IMR-90 (cell line): ENCODE measurements at regions not wholly inside any gene's neighbourhood (a gene's known extent, or its start where the extent isn't known, plus 50 kb on each side); places are given as distances from the start of the nearest gene placed in this dataset.

ENCODE experiments used
- ATAC-seq: fragments of 200-7000 bp; cut with Tn5 transposase; 2 replicates; pipeline ENCODE4 v1.9.1; 2020; ENCODE audit warnings: low read depth, mild to moderate bottlenecking, moderate library complexity
- BruUV-seq: library from RNA; stranded (reverse); fragments of 400-500 nt; replicated peaks from 2 replicates; lab custom pipeline; 2021; lab: Mats Ljungman, UMichigan
- CTCF ChIA-PET: fragments of 300-600 bp; formaldehyde crosslinking; extraction: SDS; loops from one replicate; lab custom pipeline; 2021; ENCODE audit warnings: antibody characterized with exemption; lab: Yijun Ruan, JAX
- POLR2A ChIA-PET: fragments of 300-600 bp; sonication (Branson Sonifier 250); formaldehyde crosslinking; loops from one replicate; lab custom pipeline; 2022; ENCODE audit warnings: antibody characterized with exemption; ENCODE audit not compliant: unreplicated experiment; lab: Charles Lee
- DNase-seq: peaks from one replicate; pipeline ENCODE4 v3.0.0; 2013
- H2AFZ ChIP-seq: replicated peaks from 2 replicates; pipeline ENCODE3; 2013; ENCODE audit warnings: low read length, mild to moderate bottlenecking; ENCODE audit not compliant: poor library complexity
- H2AK5ac ChIP-seq: 2 replicates; pipeline ENCODE4 v1.6.1; 2013; ENCODE audit warnings: low read depth, low read length, inconsistent platforms
- H2AK9ac ChIP-seq: replicated peaks from 2 replicates; pipeline ENCODE3; 2013; ENCODE audit warnings: mild to moderate bottlenecking, low read depth, low read length, moderate library complexity; ENCODE audit not compliant: poor library complexity
- H2BK120ac ChIP-seq: 2 replicates; pipeline ENCODE4 v1.6.1; 2013; ENCODE audit warnings: low read depth, low read length, inconsistent platforms
- H2BK15ac ChIP-seq: 3 replicates; pipeline ENCODE4 v1.6.1; 2013; ENCODE audit warnings: low read depth, low read length, inconsistent platforms
- H2BK20ac ChIP-seq: 2 replicates; pipeline ENCODE4 v1.6.1; 2013; ENCODE audit warnings: low read depth, mild to moderate bottlenecking, inconsistent platforms, low read length, moderate library complexity
- H2BK5ac ChIP-seq: 2 replicates; pipeline ENCODE4 v1.6.1; 2013; ENCODE audit warnings: mild to moderate bottlenecking, low read depth, low read length, inconsistent platforms; ENCODE audit not compliant: poor library complexity, severe bottlenecking
- H3K14ac ChIP-seq: replicated peaks from 2 replicates; pipeline ENCODE4 v1.6.1; 2013; ENCODE audit warnings: low read depth, low read length, inconsistent platforms
- H3K18ac ChIP-seq: 2 replicates; pipeline ENCODE4 v1.6.1; 2013; ENCODE audit warnings: low read depth, low read length, control low read depth
- H3K23ac ChIP-seq: 2 replicates; pipeline ENCODE4 v1.6.1; 2013; ENCODE audit warnings: low read depth, low read length, inconsistent platforms
- H3K27ac ChIP-seq: 2 replicates; pipeline ENCODE4 v1.5.1; 2013; ENCODE audit warnings: mild to moderate bottlenecking, control low read depth, low read length; ENCODE audit not compliant: insufficient read depth
- H3K27me3 ChIP-seq: 2 replicates; pipeline ENCODE4 v1.6.1; 2013; ENCODE audit warnings: low read length; ENCODE audit not compliant: control insufficient read depth, insufficient read depth
- H3K36me3 ChIP-seq: 2 replicates; pipeline ENCODE4 v1.6.1; 2013; ENCODE audit warnings: low read length, mixed read lengths; ENCODE audit not compliant: control insufficient read depth, insufficient read depth
- H3K4ac ChIP-seq: 2 replicates; pipeline ENCODE4 v1.6.1; 2013; ENCODE audit warnings: low read depth, low read length, inconsistent platforms
- H3K4me1 ChIP-seq: 2 replicates; pipeline ENCODE4 v1.6.1; 2013; ENCODE audit warnings: low read length, mixed read lengths; ENCODE audit not compliant: control insufficient read depth, insufficient read depth
- H3K4me2 ChIP-seq: 2 replicates; pipeline ENCODE4 v1.6.1; 2013; ENCODE audit warnings: low read depth, mild to moderate bottlenecking, control low read depth, low read length, moderate library complexity
- H3K4me3 ChIP-seq: 2 replicates; pipeline ENCODE4 v1.5.1; 2013; ENCODE audit warnings: low read depth, mild to moderate bottlenecking, control low read depth, low read length, moderate library complexity; ENCODE audit not compliant: insufficient read depth
- H3K56ac ChIP-seq: 2 replicates; pipeline ENCODE4 v1.6.1; 2013; ENCODE audit warnings: low read length, inconsistent platforms; ENCODE audit not compliant: insufficient read depth; ENCODE audit errors: extremely low read depth
- H3K79me1 ChIP-seq, 2 experiments: 2 replicates each; pipeline ENCODE4 v1.6.1; 2013; ENCODE audit warnings: low read length in 2 of 2, inconsistent platforms in 1 of 2, low read depth in 1 of 2
- H3K9ac ChIP-seq: 2 replicates; pipeline ENCODE4 v1.6.1; 2013; ENCODE audit warnings: low read depth, low read length, control low read depth
- H3K9me1 ChIP-seq: 2 replicates; pipeline ENCODE4 v1.6.1; 2013; ENCODE audit warnings: low read length, inconsistent platforms; ENCODE audit not compliant: insufficient read depth
- H3K9me3 ChIP-seq: 2 replicates; pipeline ENCODE4 v1.6.1; 2013; ENCODE audit warnings: low read length; ENCODE audit not compliant: control insufficient read depth, insufficient read depth
- H4K20me1 ChIP-seq: 2 replicates; pipeline ENCODE4 v1.6.1; 2013; ENCODE audit warnings: low read length, inconsistent platforms; ENCODE audit not compliant: insufficient read depth
- H4K5ac ChIP-seq: 2 replicates; pipeline ENCODE4 v1.6.1; 2013; ENCODE audit warnings: mild to moderate bottlenecking, low read depth, low read length, control low read depth
- H4K8ac ChIP-seq, 2 experiments: 2 replicates each; pipeline ENCODE4 v1.6.1; 2013; ENCODE audit warnings: low read depth in 2 of 2, low read length in 2 of 2, control low read depth in 1 of 2, inconsistent platforms in 1 of 2
- H4K91ac ChIP-seq: 2 replicates; pipeline ENCODE4 v1.6.1; 2013; ENCODE audit warnings: low read depth, low read length, inconsistent platforms; ENCODE audit not compliant: insufficient read depth
- BHLHE40 ChIP-seq: fragments of 150-350 bp; IDR thresholded peaks from 2 replicates; pipeline ENCODE4 v1.6.1; 2016; ENCODE audit warnings: mild to moderate bottlenecking, low read depth, low read length
- CEBPB ChIP-seq: IDR thresholded peaks from 2 replicates; pipeline ENCODE4 v1.6.1; 2012; ENCODE audit warnings: low read depth, low read length, improper control_type of control experiment
- CHD1 ChIP-seq: IDR thresholded peaks from 2 replicates; pipeline ENCODE4 v1.6.1; 2012; ENCODE audit warnings: low read depth, low read length, improper control_type of control experiment
- ELK1 ChIP-seq: fragments of 150-350 bp; IDR thresholded peaks from 2 replicates; pipeline ENCODE4 v1.6.1; 2016; ENCODE audit warnings: low read depth, mild to moderate bottlenecking, low read length, moderate library complexity, borderline replicate concordance
- FOS ChIP-seq: fragments of 150-350 bp; IDR thresholded peaks from 2 replicates; pipeline ENCODE4 v1.6.1; 2016; ENCODE audit warnings: low read depth, low read length
- MAFK ChIP-seq: IDR thresholded peaks from 2 replicates; pipeline ENCODE4 v1.6.1; 2012; ENCODE audit warnings: low read depth, low read length, improper control_type of control experiment
- MAZ ChIP-seq: IDR thresholded peaks from 2 replicates; pipeline ENCODE4 v1.6.1; 2012; ENCODE audit warnings: low read depth, mild to moderate bottlenecking, low read length, improper control_type of control experiment, moderate library complexity, borderline replicate concordance
- POLR2A ChIP-seq: IDR thresholded peaks from 2 replicates; pipeline ENCODE4 v1.6.1; 2012; ENCODE audit warnings: mild to moderate bottlenecking, low read depth, low read length
- RAD21 ChIP-seq: IDR thresholded peaks from 2 replicates; pipeline ENCODE4 v1.6.1; 2012; ENCODE audit warnings: low read length, improper control_type of control experiment
- RCOR1 ChIP-seq: IDR thresholded peaks from 2 replicates; pipeline ENCODE4 v1.6.1; 2012; ENCODE audit warnings: mild to moderate bottlenecking, low read length, improper control_type of control experiment; ENCODE audit not compliant: insufficient replicate concordance
- RFX5 ChIP-seq: IDR thresholded peaks from 2 replicates; pipeline ENCODE4 v1.8.0; 2012; ENCODE audit warnings: low read depth, mild to moderate bottlenecking, low read length, moderate library complexity
- SMC3 ChIP-seq: fragments of 150-350 bp; IDR thresholded peaks from 2 replicates; pipeline ENCODE4 v1.6.1; 2016; ENCODE audit warnings: low read depth, mild to moderate bottlenecking, antibody characterized with exemption, low read length, moderate library complexity
- WGBS, 2 experiments: methylation state at CpG; one replicate each; pipeline versions ENCODE4 v1.1.5 to v1.1.7; 2013; ENCODE audit warnings: missing lambda C conversion rate in 2 of 2; ENCODE audit not compliant: insufficient read length in 1 of 2; ENCODE audit errors: extremely low coverage in 2 of 2; 5-methylcytosine and 5-hydroxymethylcytosine counted together
- dilution Hi-C: fragments of 300-500 bp; cut with HindIII; formaldehyde crosslinking; loops from one replicate; pipeline ENCODE4 v1.14.3; 2018; ENCODE audit warnings: low sequenced_read_pairs; ENCODE audit not compliant: unreplicated experiment
- in situ Hi-C: fragments of 300-500 bp; cut with MboI; formaldehyde crosslinking; loops from 3 replicates; pipeline ENCODE4 v1.14.3; 2019; ENCODE audit warnings: low sequenced_read_pairs, inconsistent platforms, mixed read lengths
- intact Hi-C: fragments of 100-400 bp; cut with micrococcal nuclease; formaldehyde crosslinking; loops from 2 replicates; pipeline ENCODE4 v1.10.0; 2022
- TF ChIP-seq, protein P1 (sequence below): fragments of 150-350 bp; IDR thresholded peaks from 2 replicates; pipeline ENCODE4 v1.6.1; 2017; ENCODE audit warnings: mild to moderate bottlenecking, antibody characterized with exemption, low read length, low read depth

- in situ Hi-C loops, result no loop called here
- H3K9ac ChIP-seq, result no peak overlapping the region
- ChIA-PET CTCF (no interaction called here), POLR2A (no interaction called here)
- no peak overlapping the region for H2AK9ac ChIP-seq
- H3K4me3 ChIP-seq, result no peak overlapping the region
- H3K4ac ChIP-seq, result no peak overlapping the region
- H3K4me1 ChIP-seq, result no peaks in the 10 kb centered on the region
- dilution Hi-C loops, result no loop called here
- H4K8ac ChIP-seq, result no peak overlapping the region
- H3K27ac ChIP-seq, result no peak overlapping the region
- BruUV-seq, result no TSS peak
- no peak overlapping the region for H2AFZ ChIP-seq
- intact Hi-C loops, result no loop called here
- H2BK20ac ChIP-seq, result no peak overlapping the region
- no peaks in the 10 kb centered on the region for H3K9me1 ChIP-seq
- H2BK15ac ChIP-seq, result no peak overlapping the region
- no peak overlapping the region for H2BK5ac ChIP-seq
- no peak overlapping the region for H4K5ac ChIP-seq
- no peak for ATAC-seq
- H3K23ac ChIP-seq, result no peak overlapping the region
- no peak overlapping the region for H3K18ac ChIP-seq
- H3K14ac ChIP-seq, result no peak overlapping the region
- no peak overlapping the region for H3K56ac ChIP-seq
- no peak overlapping the region for H3K4me2 ChIP-seq
- no peaks in the 10 kb centered on the region for H3K36me3 ChIP-seq
- no peaks in the 10 kb centered on the region for H4K20me1 ChIP-seq
- DNase-seq, result no peak
- H2AK5ac ChIP-seq, result no peak overlapping the region
- H2BK120ac ChIP-seq, result no peak overlapping the region
- no peak overlapping the region for H4K91ac ChIP-seq
- TF ChIP-seq MAFK (no peak), CEBPB (no peak), CHD1 (no peak), SMC3 (no peak), FOS (no peak), RAD21 (no peak), MAZ (no peak), RFX5 (no peak), BHLHE40 (no peak), ELK1 (no peak), POLR2A (no peak), RCOR1 (no peak)
- TF ChIP-seq, protein P1, sequence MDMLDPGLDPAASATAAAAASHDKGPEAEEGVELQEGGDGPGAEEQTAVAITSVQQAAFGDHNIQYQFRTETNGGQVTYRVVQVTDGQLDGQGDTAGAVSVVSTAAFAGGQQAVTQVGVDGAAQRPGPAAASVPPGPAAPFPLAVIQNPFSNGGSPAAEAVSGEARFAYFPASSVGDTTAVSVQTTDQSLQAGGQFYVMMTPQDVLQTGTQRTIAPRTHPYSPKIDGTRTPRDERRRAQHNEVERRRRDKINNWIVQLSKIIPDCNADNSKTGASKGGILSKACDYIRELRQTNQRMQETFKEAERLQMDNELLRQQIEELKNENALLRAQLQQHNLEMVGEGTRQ, result no peak
- H3K79me1 ChIP-seq, result no peaks in the 10 kb centered on the region
- peaks cover 7% of the 10 kb centered on the region for H3K9me3 ChIP-seq
- no CpG with 5 or more reads among the region's 3 CpGs for WGBS, 2 experiments
- no peaks in the 10 kb centered on the region for H3K27me3 ChIP-seq
Observed at GRCh38 chr9:119095072-119095471, 274.2 kb downstream of the BRINP1 start.
